ENCODE measurements at regions not wholly inside any gene's neighbourhood (a gene's known extent, or its start where the extent isn't known, plus 50 kb on each side); places are given as distances from the start of the nearest gene placed in this dataset.
"Not testable (repeated sequence)": the region's sequence is repeated elsewhere in the genome, so short reads cannot be mapped to it uniquely, and the experiment has no call there.

- no peak overlapping the region for H3K4me3 ChIP-seq
- no peaks in the 10 kb centered on the region for H3K36me3 ChIP-seq
- H3K4me1 ChIP-seq = no peaks in the 10 kb centered on the region
- TF ChIP-seq CTCF (IDR thresholded peaks at IDR 0.05) (no peak), POLR2A (IDR thresholded peaks at IDR 0.05) (no peak)
- no peak for DNase-seq
- no peak overlapping the region for H3K27ac ChIP-seq
- no peaks in the 10 kb centered on the region for H3K27me3 ChIP-seq
- no peaks in the 10 kb centered on the region for H3K9me3 ChIP-seq
Observed at GRCh38 chr2:38141501-38141900, 65.5 kb upstream of the CYP1B1 start.

- Histone ChIP-seq H3K27ac (no peak overlapping the region), H3K4me3 (no peak overlapping the region), H3K4me1 (no peaks in the 10 kb centered on the region), H3K27me3 (no peaks in the 10 kb centered on the region), H3K36me3 (no peaks in the 10 kb centered on the region), H3K9me3 (no peaks in the 10 kb centered on the region)
- no peak for DNase-seq
- no peak for TF ChIP-seq CTCF (IDR thresholded peaks at IDR 0.05)
- no peak for TF ChIP-seq POLR2A (IDR thresholded peaks at IDR 0.05)
Observed at GRCh38 chr2:38138996-38139395, 63.0 kb upstream of the CYP1B1 start.

- no peaks in the 10 kb centered on the region for H3K9me3 ChIP-seq
- no peaks in the 10 kb centered on the region for H3K36me3 ChIP-seq
- no peak for DNase-seq
- TF ChIP-seq POLR2A (IDR thresholded peaks at IDR 0.05) (no peak), CTCF (IDR thresholded peaks at IDR 0.05) (no peak)
- no peak overlapping the region for H3K27ac ChIP-seq
- H3K4me1 ChIP-seq = no peaks in the 10 kb centered on the region
- no peaks in the 10 kb centered on the region for H3K27me3 ChIP-seq
- no peak overlapping the region for H3K4me3 ChIP-seq
Observed at GRCh38 chr2:38138419-38138818, 62.5 kb upstream of the CYP1B1 start.

- H3K36me3 ChIP-seq = not testable (repeated sequence)
Observed at GRCh38 chr2:38137958-38138357, 62.0 kb upstream of the CYP1B1 start.

GRCh38 chr2:38131676-38132075, 55.7 kb upstream of the CYP1B1 start:
- no peak for DNase-seq
- no peak overlapping the region for H3K27ac ChIP-seq
- no peaks in the 10 kb centered on the region for H3K36me3 ChIP-seq
- no peak for TF ChIP-seq CTCF (IDR thresholded peaks at IDR 0.05)
- no peak for TF ChIP-seq POLR2A (IDR thresholded peaks at IDR 0.05)
- no peaks in the 10 kb centered on the region for H3K27me3 ChIP-seq
- no peak overlapping the region for H3K4me3 ChIP-seq
- peaks cover 0 to 9% (median 0%) of the 10 kb centered on the region in 4 donors for H3K9me3 ChIP-seq
- no peaks in the 10 kb centered on the region for H3K4me1 ChIP-seq

More at GRCh38 chr2:38137958-38138357, 62.0 kb upstream of the CYP1B1 start:
- not testable (repeated sequence) for H3K27me3 ChIP-seq, H3K27ac ChIP-seq, H3K4me1 ChIP-seq, H3K4me3 ChIP-seq, DNase-seq, H3K9me3 ChIP-seq

GRCh38 chr2:38130876-38131275, 54.9 kb upstream of the CYP1B1 start:
- H3K27ac ChIP-seq = no peak overlapping the region

More at GRCh38 chr2:38130876-38131275, 54.9 kb upstream of the CYP1B1 start:
- no peaks in the 10 kb centered on the region for H3K36me3 ChIP-seq
- H3K4me1 ChIP-seq = no peaks in the 10 kb centered on the region
- H3K9me3 ChIP-seq = peaks cover 0 to 9% (median 0%) of the 10 kb centered on the region in 4 donors
- no peak for TF ChIP-seq CTCF (IDR thresholded peaks at IDR 0.05)
- TF ChIP-seq POLR2A (IDR thresholded peaks at IDR 0.05) = no peak
- no peaks in the 10 kb centered on the region for H3K27me3 ChIP-seq
- no peak overlapping the region for H3K4me3 ChIP-seq
- no peak for DNase-seq

Measured in Peyer's patch (tissue), 4 donors.